Neural cell (in vitro differentiated cells): ENCODE measurements at regions not wholly inside any gene's neighbourhood (a gene's known extent, or its start where the extent isn't known, plus 50 kb on each side); places are given as distances from the start of the nearest gene placed in this dataset.

ENCODE experiments used
- H2AFZ ChIP-seq: fragments of 200-600, 300-800 bp; sonication (generic), shearing (Covaris generic); 2 replicates; pipeline ENCODE4 v1.6.0; 2014; ENCODE audit warnings: low read depth, mild to moderate bottlenecking, antibody characterized with exemption, low read length, moderate library complexity
- H3F3A ChIP-seq: fragments of 200-600 bp; shearing (Covaris generic); 2 replicates; pipeline ENCODE4 v1.6.1; 2016; ENCODE audit warnings: mild to moderate bottlenecking, moderate library complexity, mixed read lengths, antibody characterized with exemption, low read length; ENCODE audit not compliant: insufficient read depth, poor library complexity, severe bottlenecking
- H3K27ac ChIP-seq: fragments of 200-600, 300-800 bp; sonication (generic), shearing (Covaris generic); 2 replicates; pipeline ENCODE4 v1.5.1; 2014; ENCODE audit warnings: mild to moderate bottlenecking, low read length, moderate library complexity
- H3K27me3 ChIP-seq: fragments of 300-800, 200-600 bp; sonication (generic), shearing (Covaris generic); 2 replicates; pipeline ENCODE4 v1.6.0; 2014; ENCODE audit warnings: mild to moderate bottlenecking, low read depth, low read length, moderate library complexity; ENCODE audit not compliant: insufficient read depth
- H3K36me3 ChIP-seq: fragments of 300-800, 200-600 bp; sonication (generic), shearing (Covaris generic); 2 replicates; pipeline ENCODE4 v1.5.1; 2014; ENCODE audit warnings: mild to moderate bottlenecking, antibody characterized with exemption, low read length, moderate library complexity; ENCODE audit not compliant: insufficient read depth
- H3K4me2 ChIP-seq: fragments of 300-800, 200-600 bp; sonication (generic), shearing (Covaris generic); 2 replicates; pipeline ENCODE4 v1.6.0; 2014; ENCODE audit warnings: mild to moderate bottlenecking, low read length
- H3K4me3 ChIP-seq: fragments of 300-800, 200-600 bp; sonication (generic), shearing (Covaris generic); 2 replicates; pipeline ENCODE4 v1.5.1; 2014; ENCODE audit warnings: mild to moderate bottlenecking, low read length, moderate library complexity
- H3K79me2 ChIP-seq: fragments of 200-600 bp; shearing (Covaris generic); replicated peaks from 2 replicates; pipeline ENCODE4 v1.6.0; 2014; ENCODE audit warnings: mild to moderate bottlenecking, low read length, moderate library complexity; ENCODE audit not compliant: insufficient read depth
- H3K9ac ChIP-seq: fragments of 300-800, 200-600 bp; sonication (generic), shearing (Covaris generic); 2 replicates; pipeline ENCODE4 v1.6.1; 2016; ENCODE audit warnings: mild to moderate bottlenecking, low read length, mixed read lengths
- H3K9me2 ChIP-seq: fragments of 200-600 bp; shearing (Covaris generic); 2 replicates; pipeline ENCODE4 v1.6.1; 2016; ENCODE audit warnings: mild to moderate bottlenecking, low read length, mixed read lengths; ENCODE audit not compliant: insufficient read depth
- H3K9me3 ChIP-seq: fragments of 200-600, 300-800 bp; sonication (generic), shearing (Covaris generic); 2 replicates; pipeline ENCODE4 v1.6.1; 2016; ENCODE audit warnings: mild to moderate bottlenecking, mixed run types, low read length, moderate library complexity, mixed read lengths
- H4K20me1 ChIP-seq: fragments of 200-600 bp; shearing (Covaris generic); 2 replicates; pipeline ENCODE4 v1.6.1; 2016; ENCODE audit warnings: mild to moderate bottlenecking, mixed run types; ENCODE audit not compliant: insufficient read depth
- CTCF ChIP-seq: fragments of 450-650 bp; IDR thresholded peaks from 2 replicates; pipeline ENCODE4 v1.5.1; 2014; ENCODE audit warnings: antibody characterized with exemption, mild to moderate bottlenecking, moderate library complexity; ENCODE audit not compliant: poor library complexity, severe bottlenecking
- EP300 ChIP-seq: fragments of 450-650 bp; conservative IDR thresholded peaks from 2 replicates; pipeline ENCODE4 v1.6.1; 2014; ENCODE audit warnings: antibody characterized with exemption, mild to moderate bottlenecking, moderate library complexity; ENCODE audit not compliant: poor library complexity, severe bottlenecking
- EZH2 ChIP-seq: fragments of 200-600, 300-800 bp; shearing (Covaris generic), sonication (generic); IDR thresholded peaks from 2 replicates; pipeline ENCODE4 v1.6.1; 2014; ENCODE audit warnings: antibody characterized with exemption, low read length, borderline replicate concordance, mild to moderate bottlenecking; ENCODE audit not compliant: insufficient read depth, poor library complexity, severe bottlenecking
- MXI1 ChIP-seq: fragments of 450-650 bp; conservative IDR thresholded peaks from 2 replicates; pipeline ENCODE4 v1.6.1; 2014; ENCODE audit warnings: antibody characterized with exemption, mild to moderate bottlenecking; ENCODE audit not compliant: poor library complexity, severe bottlenecking
- POLR2AphosphoS5 ChIP-seq: IDR thresholded peaks from 2 replicates; pipeline ENCODE4 v1.6.1; 2012
- RAD21 ChIP-seq: fragments of 450-650 bp; conservative IDR thresholded peaks from 2 replicates; pipeline ENCODE4 v1.6.1; 2014; ENCODE audit warnings: antibody characterized with exemption, mild to moderate bottlenecking, moderate library complexity
- REST ChIP-seq: IDR thresholded peaks from 2 replicates; pipeline ENCODE4 v1.6.1; 2012; ENCODE audit warnings: borderline replicate concordance
- SMC3 ChIP-seq: fragments of 450-650 bp; conservative IDR thresholded peaks from 2 replicates; pipeline ENCODE4 v1.6.1; 2014; ENCODE audit warnings: antibody characterized with exemption, mild to moderate bottlenecking, moderate library complexity; ENCODE audit not compliant: poor library complexity
- TAF1 ChIP-seq: IDR thresholded peaks from 2 replicates; pipeline ENCODE4 v1.6.1; 2012; ENCODE audit warnings: low read depth

- H3K27ac ChIP-seq = peak overlapping the region; percentile 10
Observed at GRCh38 chr5:81835814-81836367, 85.0 kb upstream of the SSBP2 start.

GRCh38 chr5:81834021-81834660 lies 83.2 kb upstream of the SSBP2 start:
- H3K36me3 ChIP-seq = no peaks in the 10 kb centered on the region
- H2AFZ ChIP-seq = no peak overlapping the region
- H3K27ac ChIP-seq = no peak overlapping the region
- H3K9me3 ChIP-seq = no peaks in the 10 kb centered on the region
- no peak overlapping the region for H3K4me2 ChIP-seq
- H3K27me3 ChIP-seq = no peaks in the 10 kb centered on the region
- no peak overlapping the region for H3K4me3 ChIP-seq
- no peaks in the 10 kb centered on the region for H3F3A ChIP-seq
- H3K79me2 ChIP-seq = no peaks in the 10 kb centered on the region
- no peaks in the 10 kb centered on the region for H3K9me2 ChIP-seq
- no peak overlapping the region for H3K9ac ChIP-seq
- no peaks in the 10 kb centered on the region for H4K20me1 ChIP-seq
- no peak for TF ChIP-seq MXI1
- no peak for TF ChIP-seq SMC3
- TF ChIP-seq REST = no peak
- no peak for TF ChIP-seq CTCF
- TF ChIP-seq POLR2AphosphoS5 = no peak

More at GRCh38 chr5:81835814-81836367, 85.0 kb upstream of the SSBP2 start:
- no peaks in the 10 kb centered on the region for H3K9me3 ChIP-seq
- H3K4me3 ChIP-seq = no peak overlapping the region
- no peak overlapping the region for H3K4me2 ChIP-seq
- no peaks in the 10 kb centered on the region for H3K79me2 ChIP-seq
- TF ChIP-seq POLR2AphosphoS5 (no peak), EZH2 (no peak), RAD21 (no peak), CTCF (no peak), REST (no peak), SMC3 (no peak), EP300 (no peak), TAF1 (no peak), MXI1 (no peak)
- H3F3A ChIP-seq = no peaks in the 10 kb centered on the region
- H2AFZ ChIP-seq = no peak overlapping the region
- no peak overlapping the region for H3K9ac ChIP-seq
- H3K27me3 ChIP-seq = no peaks in the 10 kb centered on the region
- H4K20me1 ChIP-seq = no peaks in the 10 kb centered on the region
- H3K9me2 ChIP-seq = no peaks in the 10 kb centered on the region
- no peaks in the 10 kb centered on the region for H3K36me3 ChIP-seq
